ENCODE measurements at regions not wholly inside any gene's neighbourhood (a gene's known extent, or its start where the extent isn't known, plus 50 kb on each side); places are given as distances from the start of the nearest gene placed in this dataset.

DNA sequence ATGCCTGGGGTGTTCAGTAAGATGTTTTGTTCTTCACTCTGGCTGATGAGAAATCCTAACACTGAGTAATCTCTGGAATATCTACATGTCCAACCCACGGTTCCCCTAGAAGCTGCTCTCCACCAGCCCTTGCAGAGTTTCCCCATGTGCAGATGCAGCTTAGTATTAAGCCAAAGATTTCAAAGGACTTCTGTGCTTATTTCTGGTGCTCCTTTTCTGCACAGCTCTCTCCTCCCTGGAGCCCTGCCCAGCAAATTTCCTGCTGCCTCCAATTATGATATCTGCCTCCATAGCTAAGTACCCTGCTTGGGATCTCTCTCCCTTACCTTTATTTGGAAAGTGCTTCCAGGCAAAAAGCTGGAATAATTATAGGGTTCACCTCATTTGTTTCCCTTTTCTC, 949.3 kb downstream of the BCL11A start:
- no peak for ATAC-seq
- TF ChIP-seq, protein P1, sequence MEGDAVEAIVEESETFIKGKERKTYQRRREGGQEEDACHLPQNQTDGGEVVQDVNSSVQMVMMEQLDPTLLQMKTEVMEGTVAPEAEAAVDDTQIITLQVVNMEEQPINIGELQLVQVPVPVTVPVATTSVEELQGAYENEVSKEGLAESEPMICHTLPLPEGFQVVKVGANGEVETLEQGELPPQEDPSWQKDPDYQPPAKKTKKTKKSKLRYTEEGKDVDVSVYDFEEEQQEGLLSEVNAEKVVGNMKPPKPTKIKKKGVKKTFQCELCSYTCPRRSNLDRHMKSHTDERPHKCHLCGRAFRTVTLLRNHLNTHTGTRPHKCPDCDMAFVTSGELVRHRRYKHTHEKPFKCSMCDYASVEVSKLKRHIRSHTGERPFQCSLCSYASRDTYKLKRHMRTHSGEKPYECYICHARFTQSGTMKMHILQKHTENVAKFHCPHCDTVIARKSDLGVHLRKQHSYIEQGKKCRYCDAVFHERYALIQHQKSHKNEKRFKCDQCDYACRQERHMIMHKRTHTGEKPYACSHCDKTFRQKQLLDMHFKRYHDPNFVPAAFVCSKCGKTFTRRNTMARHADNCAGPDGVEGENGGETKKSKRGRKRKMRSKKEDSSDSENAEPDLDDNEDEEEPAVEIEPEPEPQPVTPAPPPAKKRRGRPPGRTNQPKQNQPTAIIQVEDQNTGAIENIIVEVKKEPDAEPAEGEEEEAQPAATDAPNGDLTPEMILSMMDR (IDR thresholded peaks at IDR 0.05): no peak
- H3K36me3 ChIP-seq: no peaks in the 10 kb centered on the region
- intact Hi-C loops (cut with DNase I): no loop called here
- DNase-seq: peak in 1 of 2 donors; percentile 10
- WGBS, 2 donors: 11 to 12% methylated on average over 1 of the region's 1 CpG
- H3K27ac ChIP-seq: no peak overlapping the region
- H3K9me3 ChIP-seq: peaks cover 0 to 20% (median 6%) of the 10 kb centered on the region in 11 donors
- no peak overlapping the region for H3K4me3 ChIP-seq
- peaks cover 0 to 8% (median 0%) of the 10 kb centered on the region in 9 donors for H3K4me1 ChIP-seq
- H3K27me3 ChIP-seq: no peaks in the 10 kb centered on the region

DNA sequence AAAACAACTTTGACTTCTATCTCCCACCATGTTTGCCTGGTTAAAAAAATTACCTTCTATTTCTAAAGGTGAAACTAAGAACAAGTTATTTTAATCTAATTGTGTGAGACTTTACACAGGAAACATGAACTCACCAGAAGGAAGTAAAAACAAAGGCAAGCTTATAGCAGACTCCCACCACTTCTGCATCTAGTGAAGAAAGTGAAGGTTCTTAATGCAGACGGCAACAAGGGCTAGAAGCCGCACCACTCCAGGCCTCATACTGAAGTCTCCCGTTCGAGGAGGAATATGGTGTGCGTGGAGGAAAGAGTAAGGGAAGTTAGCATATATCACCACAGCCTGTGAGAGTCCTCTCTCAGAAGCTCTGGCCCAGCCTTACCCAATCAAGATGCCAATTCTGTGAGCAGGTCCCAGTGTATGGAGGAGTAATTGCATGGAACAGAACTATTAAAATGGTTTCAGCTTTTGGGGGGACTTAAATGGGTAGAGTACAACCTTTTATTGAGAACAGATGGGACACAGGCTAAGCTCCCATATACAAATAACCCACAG, 958.7 kb downstream of the BCL11A start:
- Histone ChIP-seq H3K27ac (peak overlapping the region in 6 of 10 donors; percentile 25 to 79 (median 36)), H3K27me3 (no peaks in the 10 kb centered on the region), H3K9me3 (no peaks in the 10 kb centered on the region), H3K36me3 (no peaks in the 10 kb centered on the region), H3K4me1 (peaks cover 0 to 15% (median 0%) of the 10 kb centered on the region in 9 donors), H3K4me3 (no peak overlapping the region)
- 67 to 82% methylated on average over 5 of the region's 5 CpGs for WGBS, 2 donors
- peak in 4 of 8 donors; percentile 33 to 73 (median 50) for ATAC-seq
- intact Hi-C loops (cut with DNase I): no loop called here
- TF ChIP-seq, protein P1 (IDR thresholded peaks at IDR 0.05): no peak
- no peak for DNase-seq

DNA sequence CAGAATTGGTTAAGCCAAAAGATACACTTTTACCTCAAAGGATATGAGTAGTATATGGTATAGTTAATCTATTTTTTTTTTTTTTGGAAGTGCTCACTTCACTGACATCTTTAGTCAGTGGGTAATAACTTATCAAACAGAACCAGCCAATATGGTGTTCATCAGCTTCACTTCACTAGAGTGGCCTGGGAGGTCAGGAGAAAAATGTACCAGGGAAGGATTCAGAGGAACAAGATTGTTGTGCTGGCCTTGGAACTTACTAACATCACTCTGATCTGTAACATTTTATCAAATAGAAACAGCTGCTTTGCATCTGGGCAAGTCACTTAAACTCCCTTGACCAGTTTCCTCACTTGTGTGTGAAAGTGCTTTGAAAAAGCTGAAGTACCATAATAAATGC, 962.7 kb downstream of the BCL11A start:
- no peak overlapping the region for H3K4me3 ChIP-seq
- ATAC-seq (no peak), DNase-seq (no peak)
- peaks cover 0 to 15% (median 0%) of the 10 kb centered on the region in 9 donors for H3K4me1 ChIP-seq
- no peaks in the 10 kb centered on the region for H3K36me3 ChIP-seq
- no peaks in the 10 kb centered on the region for H3K9me3 ChIP-seq
- no peaks in the 10 kb centered on the region for H3K27me3 ChIP-seq
- intact Hi-C loops (cut with DNase I): no loop called here
- TF ChIP-seq, protein P1 (IDR thresholded peaks at IDR 0.05): no peak
- H3K27ac ChIP-seq: no peak overlapping the region

DNA sequence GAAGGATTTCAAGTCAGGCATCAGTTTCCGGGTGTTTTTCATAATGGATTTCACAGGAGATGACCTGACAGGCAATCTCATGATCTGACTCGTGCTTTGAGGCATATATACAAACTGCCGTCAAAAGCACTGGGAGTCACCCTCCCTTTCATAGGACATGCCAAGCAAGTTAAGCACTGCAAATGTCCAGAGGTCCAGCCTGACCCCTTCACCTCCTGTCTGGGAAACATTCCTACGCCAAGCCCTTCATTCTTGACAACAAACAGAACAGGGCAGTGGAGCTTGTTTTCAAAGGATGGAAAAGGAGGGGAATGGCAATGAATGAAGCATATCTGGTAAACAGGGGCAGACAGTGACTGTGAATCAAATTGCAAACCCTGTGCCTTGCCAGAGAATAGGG, 963.6 kb downstream of the BCL11A start:
- intact Hi-C loops (cut with DNase I): no loop called here
- 45 to 56% methylated on average over 4 of the region's 4 CpGs for WGBS, 2 donors
- Histone ChIP-seq H3K9me3 (no peaks in the 10 kb centered on the region), H3K27me3 (no peaks in the 10 kb centered on the region), H3K4me1 (peaks cover 0 to 8% (median 0%) of the 10 kb centered on the region in 9 donors), H3K4me3 (no peak overlapping the region), H3K27ac (no peak overlapping the region), H3K36me3 (no peaks in the 10 kb centered on the region)
- DNase-seq (no peak), ATAC-seq (no peak)
- TF ChIP-seq, protein P1 (IDR thresholded peaks at IDR 0.05): no peak

Data from heart right ventricle (tissue), 16 donors.